ENCODE measurements at regions not wholly inside any gene's neighbourhood (a gene's known extent, or its start where the extent isn't known, plus 50 kb on each side); places are given as distances from the start of the nearest gene placed in this dataset.

DNA sequence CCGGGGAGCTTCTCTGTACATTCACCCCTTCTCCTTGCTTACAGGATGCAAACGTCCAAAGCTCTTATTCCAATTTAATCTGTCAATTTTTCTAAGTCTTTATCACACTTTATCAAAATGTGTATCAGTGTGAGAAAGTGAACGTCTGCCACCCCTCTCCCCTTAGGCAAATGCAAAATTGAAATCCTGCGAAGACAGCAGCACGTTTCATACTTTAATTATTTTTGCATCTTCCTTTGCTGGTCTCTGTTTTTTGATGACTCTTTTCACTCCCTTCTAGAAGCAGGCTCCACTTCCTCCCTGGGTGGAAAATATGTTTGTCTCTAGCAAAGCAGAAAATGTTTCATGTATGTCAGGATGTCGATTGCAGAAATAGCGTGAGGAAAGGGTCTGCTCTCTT, 576.5 kb upstream of the BRINP1 start:
- ATAC-seq (no peak), DNase-seq (no peak)
- TF ChIP-seq CTCF (IDR thresholded peaks at IDR 0.05) = no peak
- no peak overlapping the region for H3K27ac ChIP-seq (ENCODE audit: low read length)
- Mint-ChIP-seq H3K27me3 (ENCODE audit: low read depth in 2 of 2) (no peaks in the 10 kb centered on the region), H3K4me1 (no peaks in the 10 kb centered on the region), H3K4me3 (no peak overlapping the region), H3K9me3 (no peaks in the 10 kb centered on the region), H3K36me3 (no peaks in the 10 kb centered on the region), H3K27ac (no peak overlapping the region)
- H3K4me3 ChIP-seq (ENCODE audit: low read length) = no peak overlapping the region
- 74% methylated on average over 7 of the region's 7 CpGs for WGBS (ENCODE audit: insufficient coverage)
- no peaks in the 10 kb centered on the region for H3K27me3 ChIP-seq (ENCODE audit: control insufficient read depth, insufficient read depth, low read length)
- no peaks in the 10 kb centered on the region for H3K9me3 ChIP-seq (ENCODE audit: control insufficient read depth, insufficient read depth, low read length)
- intact Hi-C loops (cut with micrococcal nuclease) = no loop called here
- no peaks in the 10 kb centered on the region for H3K4me1 ChIP-seq (ENCODE audit: control insufficient read depth, insufficient read depth, low read length)
- H3K36me3 ChIP-seq (ENCODE audit: control insufficient read depth, insufficient read depth, low read length) = no peaks in the 10 kb centered on the region

DNA sequence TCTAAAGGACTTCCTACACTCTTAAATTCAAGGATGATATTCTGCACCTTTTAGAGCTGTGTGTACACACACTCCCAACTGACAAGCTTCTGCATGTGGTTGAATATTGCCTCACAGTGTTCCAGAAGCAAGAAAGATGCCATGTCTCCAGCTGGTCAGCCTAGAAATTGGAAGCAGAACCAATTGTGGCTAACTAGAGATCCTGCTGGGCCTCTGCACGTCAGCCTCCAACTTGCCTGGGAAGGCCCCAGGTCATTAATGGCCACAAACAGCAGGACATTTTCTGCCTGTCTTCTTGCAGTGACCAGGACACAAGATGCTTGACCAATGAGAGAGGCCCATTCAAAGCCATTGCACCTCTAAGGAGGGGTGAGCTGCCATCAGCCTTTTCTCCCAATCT, 571.9 kb upstream of the BRINP1 start:
- Histone ChIP-seq H3K9me3 (ENCODE audit: control insufficient read depth, insufficient read depth, low read length) (no peaks in the 10 kb centered on the region), H3K4me1 (ENCODE audit: control insufficient read depth, insufficient read depth, low read length) (no peaks in the 10 kb centered on the region), H3K27me3 (ENCODE audit: control insufficient read depth, insufficient read depth, low read length) (no peaks in the 10 kb centered on the region), H3K4me3 (ENCODE audit: low read length) (no peak overlapping the region), H3K27ac (ENCODE audit: low read length) (no peak overlapping the region), H3K36me3 (ENCODE audit: control insufficient read depth, insufficient read depth, low read length) (no peaks in the 10 kb centered on the region)
- no peaks in the 10 kb centered on the region for H3K36me3 Mint-ChIP-seq
- no peak for ATAC-seq
- WGBS (ENCODE audit: insufficient coverage) = 94% methylated on average over 1 of the region's 1 CpG
- TF ChIP-seq CTCF (IDR thresholded peaks at IDR 0.05) = no peak
- H3K27me3 Mint-ChIP-seq (ENCODE audit: low read depth in 2 of 2) = no peaks in the 10 kb centered on the region
- no peak for DNase-seq
- H3K9me3 Mint-ChIP-seq = no peaks in the 10 kb centered on the region
- H3K4me1 Mint-ChIP-seq = no peaks in the 10 kb centered on the region
- no peak overlapping the region for H3K4me3 Mint-ChIP-seq
- intact Hi-C loops (cut with micrococcal nuclease) = no loop called here
- no peak overlapping the region for H3K27ac Mint-ChIP-seq

- H3K36me3 ChIP-seq (ENCODE audit: control insufficient read depth, insufficient read depth, low read length) = no peaks in the 10 kb centered on the region
- no peak overlapping the region for H3K4me3 ChIP-seq (ENCODE audit: low read length)
- no peaks in the 10 kb centered on the region for H3K9me3 Mint-ChIP-seq
- no peaks in the 10 kb centered on the region for H3K36me3 Mint-ChIP-seq
- no peak for TF ChIP-seq CTCF (IDR thresholded peaks at IDR 0.05)
- no peak overlapping the region for H3K27ac Mint-ChIP-seq
- ATAC-seq = no peak
- DNase-seq = no peak
- no peaks in the 10 kb centered on the region for H3K4me1 ChIP-seq (ENCODE audit: control insufficient read depth, insufficient read depth, low read length)
- H3K9me3 ChIP-seq (ENCODE audit: control insufficient read depth, insufficient read depth, low read length) = no peaks in the 10 kb centered on the region
- H3K27ac ChIP-seq (ENCODE audit: low read length) = no peak overlapping the region
- intact Hi-C loops (cut with micrococcal nuclease) = no loop called here
- WGBS (ENCODE audit: insufficient coverage) = 68% methylated on average over 2 of the region's 2 CpGs
- H3K4me3 Mint-ChIP-seq = no peak overlapping the region
- no peaks in the 10 kb centered on the region for H3K27me3 Mint-ChIP-seq (ENCODE audit: low read depth in 2 of 2)
- no peaks in the 10 kb centered on the region for H3K4me1 Mint-ChIP-seq
- no peaks in the 10 kb centered on the region for H3K27me3 ChIP-seq (ENCODE audit: control insufficient read depth, insufficient read depth, low read length)
Measured at GRCh38 chr9:119938871-119939270, 569.6 kb upstream of the BRINP1 start.

GRCh38 chr9:119934497-119934896, 565.3 kb upstream of the BRINP1 start:
- H3K4me1 Mint-ChIP-seq = no peaks in the 10 kb centered on the region
- Histone ChIP-seq H3K36me3 (ENCODE audit: control insufficient read depth, insufficient read depth, low read length) (no peaks in the 10 kb centered on the region), H3K4me3 (ENCODE audit: low read length) (no peak overlapping the region), H3K27ac (ENCODE audit: low read length) (no peak overlapping the region), H3K27me3 (ENCODE audit: control insufficient read depth, insufficient read depth, low read length) (no peaks in the 10 kb centered on the region), H3K9me3 (ENCODE audit: control insufficient read depth, insufficient read depth, low read length) (no peaks in the 10 kb centered on the region), H3K4me1 (ENCODE audit: control insufficient read depth, insufficient read depth, low read length) (no peaks in the 10 kb centered on the region)
- TF ChIP-seq CTCF (IDR thresholded peaks at IDR 0.05) = no peak
- intact Hi-C loops (cut with micrococcal nuclease) = no loop called here
- H3K27me3 Mint-ChIP-seq (ENCODE audit: low read depth in 2 of 2) = no peaks in the 10 kb centered on the region
- no peaks in the 10 kb centered on the region for H3K36me3 Mint-ChIP-seq
- H3K4me3 Mint-ChIP-seq = no peak overlapping the region
- no peaks in the 10 kb centered on the region for H3K9me3 Mint-ChIP-seq
- 74% methylated on average over 4 of the region's 4 CpGs for WGBS (ENCODE audit: insufficient coverage)
- DNase-seq = no peak
- ATAC-seq = no peak
- H3K27ac Mint-ChIP-seq = no peak overlapping the region
